SK-N-SH treated with all-trans-retinoic acid at 6 μM for 48 hours (cell line): ENCODE measurements at regions not wholly inside any gene's neighbourhood (a gene's known extent, or its start where the extent isn't known, plus 50 kb on each side); places are given as distances from the start of the nearest gene placed in this dataset.

Experiments
- ATAC-seq: fragments of 200-7000 bp; cut with Tn5 transposase; 3 replicates; pipeline ENCODE4 v1.9.1; 2020; ENCODE audit warnings: mild to moderate bottlenecking, moderate library complexity
- ARNTL ChIP-seq: fragments of 450-650 bp; formaldehyde crosslinking; IDR thresholded peaks from 2 replicates; pipeline ENCODE4 v1.5.0; 2020; ENCODE audit warnings: low read depth, mild to moderate bottlenecking, moderate library complexity, borderline replicate concordance
- BACH2 ChIP-seq: fragments of 250-450 bp; sonication (Bioruptor Pico); IDR thresholded peaks from 2 replicates; pipeline ENCODE4 v1.9.0; 2021; ENCODE audit warnings: mild to moderate bottlenecking, borderline replicate concordance
- CSDC2 ChIP-seq: fragments of 250-450 bp; sonication (Bioruptor Pico); IDR thresholded peaks from 2 replicates; pipeline ENCODE4 v1.5.0; 2020; ENCODE audit warnings: mild to moderate bottlenecking, moderate library complexity
- ISL1 ChIP-seq: fragments of 250-450 bp; sonication (Bioruptor Pico); IDR thresholded peaks from 2 replicates; pipeline ENCODE4 v2.1.2; 2022; ENCODE audit warnings: mild to moderate bottlenecking, moderate library complexity
- OSR1 ChIP-seq: fragments of 250-450 bp; sonication (Bioruptor Pico); IDR thresholded peaks from 2 replicates; pipeline ENCODE4 v1.8.0; 2022; ENCODE audit warnings: moderate library complexity, mild to moderate bottlenecking, inconsistent platforms
- PPARA ChIP-seq: fragments of 250-450 bp; sonication (Bioruptor Pico); IDR thresholded peaks from 2 replicates; pipeline ENCODE4 v1.5.0; 2020; ENCODE audit warnings: mild to moderate bottlenecking, borderline replicate concordance
- RARB ChIP-seq: fragments of 250-450 bp; sonication (Bioruptor Pico); IDR thresholded peaks from 2 replicates; pipeline ENCODE4 v1.8.0; 2021; ENCODE audit warnings: mild to moderate bottlenecking, moderate library complexity
- SNAI2 ChIP-seq: fragments of 250-450 bp; sonication (Bioruptor Pico); IDR thresholded peaks from 2 replicates; pipeline ENCODE4 v1.5.0; 2020; ENCODE audit warnings: mild to moderate bottlenecking, moderate library complexity
- TOX ChIP-seq: fragments of 250-450 bp; sonication (Bioruptor Pico); IDR thresholded peaks from 2 replicates; pipeline ENCODE4 v1.8.0; 2021; ENCODE audit warnings: mild to moderate bottlenecking, moderate library complexity, borderline replicate concordance
- ZFP3 ChIP-seq: fragments of 250-450 bp; sonication (Bioruptor Pico); IDR thresholded peaks from 2 replicates; pipeline ENCODE4 v1.5.0; 2020; ENCODE audit warnings: mild to moderate bottlenecking, moderate library complexity
- ZFP30 ChIP-seq: fragments of 450-650 bp; formaldehyde crosslinking; IDR thresholded peaks from 2 replicates; pipeline ENCODE4 v1.5.0; 2022; ENCODE audit warnings: mild to moderate bottlenecking, moderate library complexity
- ZNF565 ChIP-seq: fragments of 450-650 bp; formaldehyde crosslinking; conservative IDR thresholded peaks from 2 replicates; pipeline ENCODE4 v1.5.0; 2020; ENCODE audit warnings: low read depth, mild to moderate bottlenecking, moderate library complexity
- ZNF70 ChIP-seq: fragments of 450-650 bp; formaldehyde crosslinking; IDR thresholded peaks from 2 replicates; pipeline ENCODE4 v1.5.0; 2020; ENCODE audit warnings: mild to moderate bottlenecking, moderate library complexity
- TF ChIP-seq, protein P1 (sequence below): fragments of 250-450 bp; sonication (Bioruptor Pico); IDR thresholded peaks from 2 replicates; pipeline ENCODE4 v1.8.0; 2021; ENCODE audit warnings: low read depth, mild to moderate bottlenecking, moderate library complexity, borderline replicate concordance
- TF ChIP-seq, protein P2 (sequence below): fragments of 250-450 bp; sonication (Bioruptor Pico); IDR thresholded peaks from 2 replicates; pipeline ENCODE4 v1.8.0; 2020; ENCODE audit warnings: mild to moderate bottlenecking, moderate library complexity, borderline replicate concordance
- TF ChIP-seq, protein P3 (sequence below): fragments of 250-450 bp; sonication (Bioruptor Pico); IDR thresholded peaks from 2 replicates; pipeline ENCODE4 v1.5.1; 2021; ENCODE audit warnings: mild to moderate bottlenecking, moderate library complexity
- TF ChIP-seq, protein P4 (sequence below): fragments of 250-450 bp; sonication (Bioruptor Pico); IDR thresholded peaks from 2 replicates; pipeline ENCODE4 v1.5.0; 2020; ENCODE audit warnings: mild to moderate bottlenecking, moderate library complexity

DNA sequence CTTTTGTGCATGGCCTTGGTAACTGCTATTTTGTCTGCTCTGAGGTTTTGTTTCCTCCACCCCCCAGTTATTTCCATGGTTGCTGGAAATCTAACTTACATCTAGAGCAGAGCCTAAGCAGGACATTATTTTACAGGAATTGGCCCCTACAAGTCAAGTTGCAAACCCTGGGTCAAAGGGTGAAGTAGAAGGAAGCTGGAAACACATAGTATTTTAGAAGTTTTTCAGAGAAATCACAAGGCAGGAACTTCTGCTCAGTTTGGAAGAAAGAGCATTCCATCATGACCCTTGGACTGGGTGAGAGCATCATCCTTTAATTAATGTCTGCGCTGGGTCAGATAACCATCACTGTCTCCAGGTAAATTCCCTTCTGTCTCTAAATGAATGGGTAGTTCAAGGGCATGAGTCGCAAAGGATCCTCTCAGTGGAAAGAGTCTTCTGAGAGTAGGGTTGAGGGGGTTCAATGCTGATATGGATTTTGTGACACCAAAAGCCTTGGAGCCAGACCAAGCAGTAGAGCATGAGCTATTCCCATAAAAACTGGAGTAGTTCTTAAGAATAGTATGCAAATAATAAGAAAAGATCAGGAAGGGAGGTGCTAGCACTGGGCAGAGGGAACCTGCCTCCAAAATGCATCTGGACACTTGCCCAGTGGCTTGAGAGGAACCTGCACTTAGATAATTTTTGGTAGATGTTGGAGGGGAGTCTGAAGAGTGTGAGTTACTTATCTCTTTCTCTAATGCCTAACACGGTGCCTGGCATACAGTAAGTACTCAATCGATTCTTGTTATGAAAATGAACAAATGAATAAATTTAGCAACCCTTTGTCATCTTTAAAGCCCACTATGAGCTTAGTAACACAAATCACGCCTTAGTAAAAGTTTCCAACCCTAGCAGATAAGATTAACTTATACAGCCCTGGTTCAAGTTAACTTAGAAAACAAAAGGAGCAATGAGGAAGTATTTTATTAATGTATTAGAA lies 160.6 kb upstream of the ADO start:
- no peak for ATAC-seq
- no peak for TF ChIP-seq ZFP30 (CRISPR knock-in tag)
- TF ChIP-seq, protein P1, sequence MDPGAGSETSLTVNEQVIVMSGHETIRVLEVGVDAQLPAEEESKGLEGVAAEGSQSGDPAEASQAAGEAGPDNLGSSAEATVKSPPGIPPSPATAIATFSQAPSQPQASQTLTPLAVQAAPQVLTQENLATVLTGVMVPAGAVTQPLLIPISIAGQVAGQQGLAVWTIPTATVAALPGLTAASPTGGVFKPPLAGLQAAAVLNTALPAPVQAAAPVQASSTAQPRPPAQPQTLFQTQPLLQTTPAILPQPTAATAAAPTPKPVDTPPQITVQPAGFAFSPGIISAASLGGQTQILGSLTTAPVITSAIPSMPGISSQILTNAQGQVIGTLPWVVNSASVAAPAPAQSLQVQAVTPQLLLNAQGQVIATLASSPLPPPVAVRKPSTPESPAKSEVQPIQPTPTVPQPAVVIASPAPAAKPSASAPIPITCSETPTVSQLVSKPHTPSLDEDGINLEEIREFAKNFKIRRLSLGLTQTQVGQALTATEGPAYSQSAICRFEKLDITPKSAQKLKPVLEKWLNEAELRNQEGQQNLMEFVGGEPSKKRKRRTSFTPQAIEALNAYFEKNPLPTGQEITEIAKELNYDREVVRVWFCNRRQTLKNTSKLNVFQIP (CRISPR knock-in tag) = no peak
- TF ChIP-seq CSDC2 = no peak
- TF ChIP-seq, protein P2, sequence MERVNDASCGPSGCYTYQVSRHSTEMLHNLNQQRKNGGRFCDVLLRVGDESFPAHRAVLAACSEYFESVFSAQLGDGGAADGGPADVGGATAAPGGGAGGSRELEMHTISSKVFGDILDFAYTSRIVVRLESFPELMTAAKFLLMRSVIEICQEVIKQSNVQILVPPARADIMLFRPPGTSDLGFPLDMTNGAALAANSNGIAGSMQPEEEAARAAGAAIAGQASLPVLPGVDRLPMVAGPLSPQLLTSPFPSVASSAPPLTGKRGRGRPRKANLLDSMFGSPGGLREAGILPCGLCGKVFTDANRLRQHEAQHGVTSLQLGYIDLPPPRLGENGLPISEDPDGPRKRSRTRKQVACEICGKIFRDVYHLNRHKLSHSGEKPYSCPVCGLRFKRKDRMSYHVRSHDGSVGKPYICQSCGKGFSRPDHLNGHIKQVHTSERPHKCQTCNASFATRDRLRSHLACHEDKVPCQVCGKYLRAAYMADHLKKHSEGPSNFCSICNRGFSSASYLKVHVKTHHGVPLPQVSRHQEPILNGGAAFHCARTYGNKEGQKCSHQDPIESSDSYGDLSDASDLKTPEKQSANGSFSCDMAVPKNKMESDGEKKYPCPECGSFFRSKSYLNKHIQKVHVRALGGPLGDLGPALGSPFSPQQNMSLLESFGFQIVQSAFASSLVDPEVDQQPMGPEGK (CRISPR knock-in tag) = no peak
- no peak for TF ChIP-seq ISL1 (CRISPR knock-in tag)
- no peak for TF ChIP-seq PPARA (CRISPR knock-in tag)
- TF ChIP-seq ZNF70 (CRISPR knock-in tag) = no peak
- TF ChIP-seq RARB (CRISPR knock-in tag) = no peak
- TF ChIP-seq, protein P3, sequence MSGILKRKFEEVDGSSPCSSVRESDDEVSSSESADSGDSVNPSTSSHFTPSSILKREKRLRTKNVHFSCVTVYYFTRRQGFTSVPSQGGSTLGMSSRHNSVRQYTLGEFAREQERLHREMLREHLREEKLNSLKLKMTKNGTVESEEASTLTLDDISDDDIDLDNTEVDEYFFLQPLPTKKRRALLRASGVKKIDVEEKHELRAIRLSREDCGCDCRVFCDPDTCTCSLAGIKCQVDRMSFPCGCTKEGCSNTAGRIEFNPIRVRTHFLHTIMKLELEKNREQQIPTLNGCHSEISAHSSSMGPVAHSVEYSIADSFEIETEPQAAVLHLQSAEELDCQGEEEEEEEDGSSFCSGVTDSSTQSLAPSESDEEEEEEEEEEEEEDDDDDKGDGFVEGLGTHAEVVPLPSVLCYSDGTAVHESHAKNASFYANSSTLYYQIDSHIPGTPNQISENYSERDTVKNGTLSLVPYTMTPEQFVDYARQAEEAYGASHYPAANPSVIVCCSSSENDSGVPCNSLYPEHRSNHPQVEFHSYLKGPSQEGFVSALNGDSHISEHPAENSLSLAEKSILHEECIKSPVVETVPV (CRISPR knock-in tag) = no peak
- TF ChIP-seq ZNF565 (CRISPR knock-in tag) = no peak

DNA sequence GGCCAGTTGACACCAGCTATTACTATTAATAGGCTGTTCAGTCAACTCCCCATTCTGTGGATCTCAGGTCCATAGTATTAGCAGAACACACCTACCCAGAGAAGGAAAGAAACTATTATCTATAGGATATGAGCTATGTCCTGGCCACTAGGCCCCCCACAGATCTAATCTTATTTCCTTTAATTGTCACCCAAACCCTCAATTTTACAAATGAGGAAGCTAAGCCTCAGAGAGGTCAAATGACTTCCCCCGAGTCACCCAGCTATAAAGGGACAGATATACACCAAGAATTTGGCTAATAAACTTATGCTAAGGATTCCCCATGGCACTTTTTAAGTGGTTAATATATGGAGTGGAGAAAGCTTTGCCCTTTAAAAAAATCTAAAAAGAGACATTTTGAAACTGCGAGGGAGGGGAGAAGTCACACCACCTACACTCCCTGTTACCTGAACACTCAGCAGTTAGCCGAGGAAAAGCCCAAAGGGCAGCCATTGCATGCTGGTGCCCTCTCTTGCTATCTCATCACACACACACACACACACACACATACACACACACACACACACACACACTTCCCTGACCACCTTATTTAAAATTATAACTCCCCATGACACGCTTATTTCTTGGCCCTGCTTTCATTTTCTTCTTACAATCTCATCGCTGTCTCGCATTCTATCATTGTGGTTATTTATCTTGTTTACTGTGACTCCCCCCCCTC lies 157.0 kb upstream of the ADO start:
- no peak for TF ChIP-seq ISL1 (CRISPR knock-in tag)
- no peak for TF ChIP-seq CSDC2
- no peak for TF ChIP-seq PPARA (CRISPR knock-in tag)
- TF ChIP-seq ZNF565 (CRISPR knock-in tag) = no peak
- TF ChIP-seq, protein P2 (CRISPR knock-in tag) = no peak
- TF ChIP-seq BACH2 (CRISPR knock-in tag) = no peak
- no peak for TF ChIP-seq RARB (CRISPR knock-in tag)
- TF ChIP-seq ZFP30 (CRISPR knock-in tag) = no peak
- TF ChIP-seq SNAI2 = no peak
- no peak for TF ChIP-seq TOX (CRISPR knock-in tag)
- no peak for TF ChIP-seq ARNTL (CRISPR knock-in tag)
- no peak for TF ChIP-seq OSR1 (CRISPR knock-in tag)
- no peak for TF ChIP-seq ZFP3 (CRISPR knock-in tag)
- TF ChIP-seq, protein P4, sequence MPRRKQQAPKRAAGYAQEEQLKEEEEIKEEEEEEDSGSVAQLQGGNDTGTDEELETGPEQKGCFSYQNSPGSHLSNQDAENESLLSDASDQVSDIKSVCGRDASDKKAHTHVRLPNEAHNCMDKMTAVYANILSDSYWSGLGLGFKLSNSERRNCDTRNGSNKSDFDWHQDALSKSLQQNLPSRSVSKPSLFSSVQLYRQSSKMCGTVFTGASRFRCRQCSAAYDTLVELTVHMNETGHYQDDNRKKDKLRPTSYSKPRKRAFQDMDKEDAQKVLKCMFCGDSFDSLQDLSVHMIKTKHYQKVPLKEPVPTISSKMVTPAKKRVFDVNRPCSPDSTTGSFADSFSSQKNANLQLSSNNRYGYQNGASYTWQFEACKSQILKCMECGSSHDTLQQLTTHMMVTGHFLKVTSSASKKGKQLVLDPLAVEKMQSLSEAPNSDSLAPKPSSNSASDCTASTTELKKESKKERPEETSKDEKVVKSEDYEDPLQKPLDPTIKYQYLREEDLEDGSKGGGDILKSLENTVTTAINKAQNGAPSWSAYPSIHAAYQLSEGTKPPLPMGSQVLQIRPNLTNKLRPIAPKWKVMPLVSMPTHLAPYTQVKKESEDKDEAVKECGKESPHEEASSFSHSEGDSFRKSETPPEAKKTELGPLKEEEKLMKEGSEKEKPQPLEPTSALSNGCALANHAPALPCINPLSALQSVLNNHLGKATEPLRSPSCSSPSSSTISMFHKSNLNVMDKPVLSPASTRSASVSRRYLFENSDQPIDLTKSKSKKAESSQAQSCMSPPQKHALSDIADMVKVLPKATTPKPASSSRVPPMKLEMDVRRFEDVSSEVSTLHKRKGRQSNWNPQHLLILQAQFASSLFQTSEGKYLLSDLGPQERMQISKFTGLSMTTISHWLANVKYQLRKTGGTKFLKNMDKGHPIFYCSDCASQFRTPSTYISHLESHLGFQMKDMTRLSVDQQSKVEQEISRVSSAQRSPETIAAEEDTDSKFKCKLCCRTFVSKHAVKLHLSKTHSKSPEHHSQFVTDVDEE (CRISPR knock-in tag) = no peak
- ATAC-seq = no peak
